GM21447 (cell line): ENCODE measurements at regions not wholly inside any gene's neighbourhood (a gene's known extent, or its start where the extent isn't known, plus 50 kb on each side); places are given as distances from the start of the nearest gene placed in this dataset.
"Not testable (repeated sequence)": the region's sequence is repeated elsewhere in the genome, so short reads cannot be mapped to it uniquely, and the experiment has no call there.

ENCODE experiments used
- ATAC-seq: cut with Tn5 transposase; IDR thresholded peaks from one replicate; pipeline ENCODE4 v1.9.1; 2021; ENCODE audit not compliant: unreplicated experiment

GRCh38 chr12:29029484-29029883, 119.6 kb upstream of the FAR2 start:
- ATAC-seq = not testable (repeated sequence)

- no peak for ATAC-seq
Observed at GRCh38 chr12:29030006-29030405, 119.1 kb upstream of the FAR2 start.

- ATAC-seq = no peak
Observed at GRCh38 chr12:29032446-29032845, 116.6 kb upstream of the FAR2 start.

GRCh38 chr12:29033519-29033918, 115.6 kb upstream of the FAR2 start:
- ATAC-seq = no peak

- no peak for ATAC-seq
Observed at GRCh38 chr12:29035112-29035511, 114.0 kb upstream of the FAR2 start.

GRCh38 chr12:29039013-29039412, 110.1 kb upstream of the FAR2 start:
- no peak for ATAC-seq

- no peak for ATAC-seq
Observed at GRCh38 chr12:29041621-29042020, 107.5 kb upstream of the FAR2 start.

- ATAC-seq = no peak
Observed at GRCh38 chr12:29043069-29043468, 106.0 kb upstream of the FAR2 start.

- ATAC-seq = no peak
Observed at GRCh38 chr12:29044799-29045198, 104.3 kb upstream of the FAR2 start.

GRCh38 chr12:29048787-29049186, 100.3 kb upstream of the FAR2 start:
- no peak for ATAC-seq

GRCh38 chr12:29050503-29050902, 98.6 kb upstream of the FAR2 start:
- ATAC-seq = peak; percentile 81

- ATAC-seq = no peak
Observed at GRCh38 chr12:29051221-29051620, 97.9 kb upstream of the FAR2 start.

- ATAC-seq = no peak
Observed at GRCh38 chr12:29053567-29053966, 95.5 kb upstream of the FAR2 start.

GRCh38 chr12:29054858-29055663, 94.0 kb upstream of the FAR2 start:
- ATAC-seq = no peak

GRCh38 chr12:29066011-29066588, 83.0 kb upstream of the FAR2 start:
- no peak for ATAC-seq

- no peak for ATAC-seq
Observed at GRCh38 chr12:29067430-29067829, 81.6 kb upstream of the FAR2 start.

- ATAC-seq = no peak
Observed at GRCh38 chr12:29070309-29070708, 78.8 kb upstream of the FAR2 start.

GRCh38 chr12:29071099-29071498, 78.0 kb upstream of the FAR2 start:
- ATAC-seq = no peak

- no peak for ATAC-seq
Observed at GRCh38 chr12:29072631-29073030, 76.4 kb upstream of the FAR2 start.

- peak; percentile 83 for ATAC-seq
Observed at GRCh38 chr12:29073631-29074239, 75.3 kb upstream of the FAR2 start.

GRCh38 chr12:29081101-29081500, 68.0 kb upstream of the FAR2 start:
- no peak for ATAC-seq

GRCh38 chr12:29082522-29082921, 66.6 kb upstream of the FAR2 start:
- no peak for ATAC-seq
